ENCODE measurements at regions not wholly inside any gene's neighbourhood (a gene's known extent, or its start where the extent isn't known, plus 50 kb on each side); places are given as distances from the start of the nearest gene placed in this dataset.

DNA sequence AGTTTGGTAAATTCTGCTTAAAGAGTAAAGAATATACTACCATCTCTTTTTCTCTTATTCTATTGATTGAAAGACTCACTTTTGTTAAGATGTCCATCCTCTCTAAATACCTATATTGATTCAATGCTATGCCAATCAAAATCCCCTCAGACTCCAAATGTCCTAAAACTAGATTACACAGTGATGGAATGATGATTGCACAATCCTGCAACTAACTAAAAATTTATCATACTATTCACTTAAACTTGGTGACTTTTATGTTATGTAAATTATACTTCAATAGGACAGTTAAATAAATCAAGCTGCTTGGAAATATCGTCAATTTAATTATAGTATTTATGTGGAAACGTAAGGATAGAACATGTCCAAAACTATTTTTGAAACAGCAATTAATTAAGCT, 2765.1 kb upstream of the PCDH20 start:
- Histone ChIP-seq H3K36me3 (no peaks in the 10 kb centered on the region), H3K27me3 (replicated peaks; ENCODE audit: insufficient read depth) (no peaks in the 10 kb centered on the region), H3K9me3 (no peaks in the 10 kb centered on the region), H3K4me3 (no peak overlapping the region), H3K4me1 (ENCODE audit: control insufficient read depth in 1 of 2, low read depth in 2 of 2) (no peaks in the 10 kb centered on the region), H3K27ac (no peak overlapping the region)
- ATAC-seq (ENCODE audit: insufficient number of reproducible peaks, low FRiP score, low read depth) (no peak), DNase-seq (ENCODE audit: low spot score) (no peak)
- TF ChIP-seq, protein P1, sequence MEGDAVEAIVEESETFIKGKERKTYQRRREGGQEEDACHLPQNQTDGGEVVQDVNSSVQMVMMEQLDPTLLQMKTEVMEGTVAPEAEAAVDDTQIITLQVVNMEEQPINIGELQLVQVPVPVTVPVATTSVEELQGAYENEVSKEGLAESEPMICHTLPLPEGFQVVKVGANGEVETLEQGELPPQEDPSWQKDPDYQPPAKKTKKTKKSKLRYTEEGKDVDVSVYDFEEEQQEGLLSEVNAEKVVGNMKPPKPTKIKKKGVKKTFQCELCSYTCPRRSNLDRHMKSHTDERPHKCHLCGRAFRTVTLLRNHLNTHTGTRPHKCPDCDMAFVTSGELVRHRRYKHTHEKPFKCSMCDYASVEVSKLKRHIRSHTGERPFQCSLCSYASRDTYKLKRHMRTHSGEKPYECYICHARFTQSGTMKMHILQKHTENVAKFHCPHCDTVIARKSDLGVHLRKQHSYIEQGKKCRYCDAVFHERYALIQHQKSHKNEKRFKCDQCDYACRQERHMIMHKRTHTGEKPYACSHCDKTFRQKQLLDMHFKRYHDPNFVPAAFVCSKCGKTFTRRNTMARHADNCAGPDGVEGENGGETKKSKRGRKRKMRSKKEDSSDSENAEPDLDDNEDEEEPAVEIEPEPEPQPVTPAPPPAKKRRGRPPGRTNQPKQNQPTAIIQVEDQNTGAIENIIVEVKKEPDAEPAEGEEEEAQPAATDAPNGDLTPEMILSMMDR (IDR thresholded peaks at IDR 0.05): no peak

DNA sequence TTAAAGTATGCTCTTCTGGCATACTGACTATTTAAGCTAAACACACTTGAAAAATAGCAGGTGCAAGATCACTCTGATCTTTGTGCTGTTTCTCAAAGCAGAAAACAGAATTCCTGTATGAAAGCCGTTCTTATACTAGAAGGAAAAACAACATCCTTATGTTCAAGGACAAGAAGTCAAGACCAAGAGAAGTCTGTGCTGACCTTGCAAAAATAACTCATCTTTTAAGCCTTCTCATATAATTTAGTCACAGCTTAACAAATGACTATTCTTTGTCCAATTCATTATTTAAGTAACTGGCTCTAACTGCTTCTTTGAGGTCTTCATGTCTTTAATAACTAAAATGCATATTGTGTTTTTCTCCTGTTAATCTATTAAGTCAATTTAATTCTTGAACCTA, 2750.2 kb upstream of the PCDH20 start:
- TF ChIP-seq, protein P1 (IDR thresholded peaks at IDR 0.05): no peak
- Histone ChIP-seq H3K36me3 (no peaks in the 10 kb centered on the region), H3K27me3 (replicated peaks; ENCODE audit: insufficient read depth) (no peaks in the 10 kb centered on the region), H3K4me3 (no peak overlapping the region), H3K27ac (no peak overlapping the region), H3K4me1 (ENCODE audit: control insufficient read depth in 1 of 2, low read depth in 2 of 2) (no peaks in the 10 kb centered on the region), H3K9me3 (no peaks in the 10 kb centered on the region)
- ATAC-seq (ENCODE audit: insufficient number of reproducible peaks, low FRiP score, low read depth) (no peak), DNase-seq (ENCODE audit: low spot score) (no peak)

- H3K27ac ChIP-seq: no peak overlapping the region
- DNase-seq (ENCODE audit: low spot score) (no peak), ATAC-seq (ENCODE audit: insufficient number of reproducible peaks, low FRiP score, low read depth) (no peak)
- TF ChIP-seq, protein P1 (IDR thresholded peaks at IDR 0.05): no peak
- H3K36me3 ChIP-seq: no peaks in the 10 kb centered on the region
- H3K27me3 ChIP-seq (replicated peaks; ENCODE audit: insufficient read depth): no peaks in the 10 kb centered on the region
- H3K9me3 ChIP-seq: no peaks in the 10 kb centered on the region
- no peak overlapping the region for H3K4me3 ChIP-seq
- no peaks in the 10 kb centered on the region for H3K4me1 ChIP-seq (ENCODE audit: control insufficient read depth in 1 of 2, low read depth in 2 of 2)
Measured at GRCh38 chr13:64164435-64164834, 2748.8 kb upstream of the PCDH20 start.

DNA sequence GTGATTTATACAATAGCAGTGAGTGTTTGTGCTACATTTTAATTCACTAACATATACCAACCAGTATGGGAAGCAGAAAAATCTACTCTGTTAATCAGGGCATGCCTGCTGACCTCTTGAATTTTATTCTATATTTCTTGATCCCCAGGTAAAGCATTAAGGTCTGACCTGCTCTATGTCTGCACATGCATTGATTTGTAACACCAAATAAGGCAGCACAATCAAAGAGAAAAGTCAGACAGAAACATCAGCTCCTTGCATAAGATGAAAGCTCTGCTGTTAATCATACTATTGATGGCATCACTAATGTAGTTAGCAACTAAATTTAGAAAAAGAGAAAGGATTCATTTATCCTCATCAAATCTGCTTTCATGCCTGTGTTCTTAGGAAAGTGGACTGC, 2744.8 kb upstream of the PCDH20 start:
- DNase-seq (ENCODE audit: low spot score) (no peak), ATAC-seq (ENCODE audit: insufficient number of reproducible peaks, low FRiP score, low read depth) (no peak)
- Histone ChIP-seq H3K27me3 (replicated peaks; ENCODE audit: insufficient read depth) (no peaks in the 10 kb centered on the region), H3K4me3 (no peak overlapping the region), H3K27ac (no peak overlapping the region), H3K4me1 (ENCODE audit: control insufficient read depth in 1 of 2, low read depth in 2 of 2) (no peaks in the 10 kb centered on the region), H3K9me3 (no peaks in the 10 kb centered on the region), H3K36me3 (no peaks in the 10 kb centered on the region)
- TF ChIP-seq, protein P1 (IDR thresholded peaks at IDR 0.05): no peak

- TF ChIP-seq, protein P1 (IDR thresholded peaks at IDR 0.05): no peak
- H3K4me1 ChIP-seq (ENCODE audit: control insufficient read depth in 1 of 2, low read depth in 2 of 2): no peaks in the 10 kb centered on the region
- H3K9me3 ChIP-seq: no peaks in the 10 kb centered on the region
- ATAC-seq (ENCODE audit: insufficient number of reproducible peaks, low FRiP score, low read depth) (no peak), DNase-seq (ENCODE audit: low spot score) (no peak)
- H3K36me3 ChIP-seq: no peaks in the 10 kb centered on the region
- H3K27me3 ChIP-seq (replicated peaks; ENCODE audit: insufficient read depth): no peaks in the 10 kb centered on the region
- no peak overlapping the region for H3K27ac ChIP-seq
- H3K4me3 ChIP-seq: peak overlapping the region; percentile 26
Measured at GRCh38 chr13:64158908-64159307, 2743.3 kb upstream of the PCDH20 start.
